ELF-1 (cell line): ENCODE measurements at regions not wholly inside any gene's neighbourhood (a gene's known extent, or its start where the extent isn't known, plus 50 kb on each side); places are given as distances from the start of the nearest gene placed in this dataset.

Experiments
- DNase-seq: peaks from one replicate; pipeline ENCODE4 v3.0.0-alpha.2; 2016; ENCODE audit warnings: low read depth, low spot score

DNA sequence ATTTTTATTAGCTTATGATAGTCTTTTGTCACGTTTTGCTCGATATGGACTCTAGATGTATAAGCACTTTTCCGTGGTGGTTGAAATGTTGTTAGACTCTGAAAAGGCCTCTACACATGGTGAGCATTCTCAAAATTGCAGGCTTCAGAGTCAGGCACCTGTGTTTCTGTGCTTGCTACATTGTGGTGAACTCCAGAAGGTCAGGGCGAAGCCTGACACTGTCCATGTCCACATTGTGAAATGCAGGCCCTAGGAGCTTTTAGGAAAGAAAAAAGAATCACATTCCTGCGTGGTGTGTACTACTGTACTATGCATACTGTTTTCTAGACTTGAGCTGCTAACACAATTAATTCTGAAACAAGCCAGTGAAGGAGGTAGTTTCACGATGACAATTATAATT, 86.3 kb downstream of the HS3ST1 start:
- no peak for DNase-seq

DNA sequence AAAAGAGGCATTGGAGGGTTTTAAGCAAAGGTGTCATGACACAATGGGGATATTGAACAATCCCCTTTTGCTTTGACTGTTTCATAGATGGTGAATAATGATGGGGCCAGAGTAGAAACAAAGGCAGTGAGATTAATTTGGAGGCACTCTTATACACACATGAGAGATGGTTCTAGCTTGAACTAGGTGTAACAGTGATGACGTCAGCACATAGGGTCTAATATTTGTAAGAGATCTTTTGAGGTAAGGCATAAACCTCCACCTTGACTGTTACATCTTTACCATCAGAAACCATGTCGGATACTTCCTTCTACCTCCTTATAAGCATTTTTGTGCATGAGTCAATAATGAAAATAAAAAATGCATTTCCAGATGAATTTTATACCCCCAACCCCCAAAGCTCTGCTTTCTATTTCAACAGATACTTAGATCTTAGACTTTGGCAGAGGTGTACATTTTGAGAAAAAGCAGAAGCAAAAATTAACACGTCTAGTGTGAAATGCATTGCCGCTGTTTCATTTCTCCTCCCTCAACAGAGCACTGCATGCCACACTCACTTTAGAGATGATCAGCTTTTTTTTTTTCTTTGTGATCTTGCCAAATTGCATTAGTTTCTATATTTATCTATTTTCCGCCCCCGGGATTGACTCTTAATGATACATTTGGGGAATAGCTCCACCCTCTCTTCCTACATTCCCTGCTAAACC, 87.2 kb downstream of the HS3ST1 start:
- no peak for DNase-seq

DNA sequence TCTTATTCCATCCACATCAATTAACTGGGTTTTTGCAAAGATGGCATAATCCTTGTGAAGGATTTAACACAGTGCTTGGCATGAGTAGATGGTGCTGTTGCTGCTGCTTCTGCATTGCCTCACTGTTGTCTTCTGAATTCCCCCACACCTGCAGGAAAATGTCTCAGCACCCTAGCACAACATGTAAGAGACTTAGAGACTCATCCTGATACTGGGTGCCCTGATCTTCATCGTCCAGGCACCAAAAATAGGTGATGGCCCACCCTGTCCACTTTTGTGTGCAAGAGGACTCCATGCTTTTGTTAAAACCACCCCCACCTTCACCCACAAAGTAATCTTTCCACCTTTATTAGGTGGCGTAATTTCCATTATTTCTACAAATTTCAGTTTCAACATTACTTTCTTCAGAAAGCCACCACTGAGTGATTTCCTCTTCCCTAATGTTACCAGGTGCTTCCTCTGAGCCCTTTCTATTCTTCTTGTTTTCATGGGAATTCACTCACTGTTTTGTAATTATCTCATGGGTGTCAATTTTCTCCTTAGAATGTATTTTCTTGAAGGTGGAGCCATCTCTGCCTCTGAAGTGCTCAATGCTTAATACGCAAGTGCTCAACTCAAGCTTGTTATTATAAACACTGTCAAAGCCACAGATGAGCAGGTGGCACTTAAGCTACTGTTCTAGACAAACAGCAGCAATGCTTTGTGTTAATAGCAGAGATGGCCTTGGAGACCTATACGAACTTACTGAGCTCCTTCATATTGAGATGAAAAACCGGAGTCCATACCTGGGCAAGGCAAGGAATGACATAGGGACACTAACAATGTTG, 89.5 kb downstream of the HS3ST1 start:
- no peak for DNase-seq

DNA sequence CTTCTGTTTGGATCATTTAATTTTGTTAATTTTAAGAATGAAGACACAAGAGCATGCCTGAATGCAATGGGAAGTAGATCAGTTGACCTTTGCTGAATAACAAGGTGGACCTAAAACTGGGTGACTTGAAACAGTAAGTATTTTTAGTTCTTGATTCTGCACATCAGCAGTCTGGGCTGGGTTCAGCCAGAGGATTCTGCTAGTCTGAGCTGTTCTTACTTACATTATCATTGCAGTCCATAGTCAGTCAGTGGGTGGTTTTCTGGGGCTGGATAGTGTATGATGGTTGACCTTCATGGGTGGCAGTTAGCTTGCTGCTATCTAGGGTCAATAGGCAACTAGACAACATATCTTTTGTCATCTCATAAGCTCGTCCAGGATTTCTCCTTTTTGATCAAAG, 91.4 kb downstream of the HS3ST1 start:
- no peak for DNase-seq

DNA sequence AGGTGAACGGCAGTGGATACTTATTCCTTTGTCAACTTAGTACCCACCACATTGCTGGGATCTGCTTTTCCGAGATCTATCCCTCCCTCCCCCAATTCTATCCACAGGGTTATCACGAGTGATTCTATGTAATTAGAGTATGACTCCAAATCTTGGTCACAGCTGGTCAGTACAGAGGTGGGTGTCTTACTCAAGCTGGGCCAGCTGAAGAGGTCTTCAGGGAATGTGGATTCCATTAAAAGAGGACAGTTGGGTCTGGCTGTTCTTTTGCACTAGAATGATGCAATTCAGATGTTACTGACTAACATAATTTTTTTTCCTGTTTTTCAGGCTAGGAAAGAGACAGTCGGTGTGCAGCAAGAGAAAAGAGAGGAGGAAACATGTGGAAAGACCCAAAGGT, 92.3 kb downstream of the HS3ST1 start:
- no peak for DNase-seq

DNA sequence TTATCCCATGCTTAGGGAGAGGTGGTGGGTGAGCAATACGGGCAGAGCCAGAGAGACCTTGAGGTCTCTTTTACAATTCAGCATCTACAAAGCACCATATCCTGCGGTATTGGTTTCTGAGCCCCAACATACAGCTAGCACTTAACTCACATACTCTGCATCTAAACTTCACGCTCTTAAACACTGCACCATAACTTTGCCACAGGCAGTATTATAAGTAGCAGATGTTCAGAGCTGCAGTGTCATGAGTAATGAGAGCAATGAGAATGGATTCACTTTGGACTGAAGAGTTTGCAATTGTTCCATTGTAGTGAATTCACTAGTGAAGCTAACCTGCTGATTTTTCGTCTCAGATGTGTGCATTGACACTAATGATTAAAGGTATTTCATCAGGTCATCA, 93.8 kb downstream of the HS3ST1 start:
- DNase-seq = no peak

DNA sequence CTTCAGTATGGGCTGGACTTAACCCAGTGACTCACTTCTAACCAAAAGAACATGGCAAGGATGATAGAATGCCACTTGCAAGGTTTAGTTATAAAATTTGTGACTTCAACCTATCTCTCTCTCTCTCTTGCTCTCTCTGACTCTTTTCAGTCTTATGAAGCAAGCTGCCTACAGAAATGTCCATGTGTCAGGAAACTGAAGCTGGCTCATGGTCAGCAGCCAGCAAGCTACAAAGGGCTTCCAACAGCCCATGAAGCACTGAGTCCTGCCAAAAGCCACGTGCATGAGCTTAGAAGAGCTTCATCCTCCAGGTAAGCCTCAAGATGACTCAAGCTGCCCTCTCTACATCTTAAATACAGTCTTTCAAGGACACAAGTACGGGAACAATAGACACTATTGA, 100.3 kb downstream of the HS3ST1 start:
- no peak for DNase-seq

DNA sequence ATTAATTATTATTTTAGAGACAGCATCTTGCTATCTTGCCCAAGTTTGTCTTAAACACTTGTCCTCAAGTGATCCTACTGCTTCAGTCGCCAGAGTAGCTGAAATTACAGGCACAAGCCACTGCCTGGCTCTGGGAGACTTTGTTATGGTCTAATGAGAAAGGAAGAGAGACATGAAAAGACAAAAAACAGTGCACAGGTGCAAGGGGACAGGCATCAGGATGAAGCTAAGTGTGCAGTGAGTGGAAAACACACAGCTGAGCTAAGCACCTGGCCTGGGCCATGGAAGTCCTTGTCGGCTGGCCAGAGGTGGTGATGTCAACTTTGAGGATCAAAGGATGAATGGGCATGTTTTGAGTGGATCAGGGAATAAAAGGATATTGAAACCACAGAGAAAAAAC, 102.7 kb downstream of the HS3ST1 start:
- no peak for DNase-seq

DNA sequence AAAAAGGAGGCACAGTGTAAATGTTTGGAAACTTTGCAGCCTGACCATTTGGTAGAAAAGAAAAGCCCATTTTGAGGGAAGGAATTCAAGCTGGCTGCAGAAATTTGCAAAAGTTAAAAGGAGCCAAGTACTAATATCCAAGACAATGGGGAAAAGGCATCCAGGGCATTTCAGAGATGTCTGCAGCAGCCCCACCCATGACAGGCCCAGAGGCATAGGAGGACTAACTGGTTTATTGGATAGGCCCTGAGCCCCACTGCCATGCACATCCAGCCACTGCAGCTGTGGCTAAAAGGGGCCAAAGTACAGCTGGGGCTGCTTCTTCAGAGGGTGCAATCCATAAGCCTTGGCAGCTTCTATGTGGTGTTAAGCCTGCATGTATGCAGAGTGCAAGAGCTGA, 104.9 kb downstream of the HS3ST1 start:
- no peak for DNase-seq

DNA sequence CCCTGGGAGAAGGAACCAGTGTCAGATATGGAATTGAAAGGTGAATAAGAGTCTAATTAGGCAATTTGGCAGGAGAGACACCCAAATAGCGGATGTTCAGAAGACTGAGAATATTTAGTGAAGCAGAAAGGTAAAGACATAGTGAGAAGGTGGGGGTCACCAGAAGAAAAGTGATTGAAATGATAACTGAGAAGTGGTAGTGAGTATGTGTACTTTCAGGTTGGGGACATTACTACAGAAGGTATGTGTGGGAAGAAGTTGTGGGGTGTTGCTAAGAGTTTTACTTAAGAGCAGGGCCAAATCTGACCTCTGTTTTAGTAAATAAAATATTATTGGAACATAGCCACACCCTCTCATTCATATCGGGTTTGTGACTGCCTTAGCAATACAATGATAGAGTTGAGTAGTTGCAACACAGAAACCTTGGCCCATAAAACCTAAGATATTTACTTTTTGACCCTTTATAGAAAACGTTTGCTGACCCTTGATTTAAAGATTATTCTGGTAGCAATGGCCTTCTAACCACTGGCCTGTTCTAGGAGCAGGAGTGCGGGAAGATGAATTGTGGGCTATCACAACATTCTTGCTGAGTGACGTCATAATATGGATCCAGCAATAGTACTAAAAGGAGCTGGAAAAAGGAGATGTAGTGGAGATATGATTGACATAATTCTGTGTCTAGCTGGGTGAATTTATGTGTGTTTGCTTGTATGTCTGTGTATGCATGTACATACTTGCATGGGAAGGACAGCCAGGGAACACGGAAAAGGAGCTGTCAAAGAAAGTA, 115.3 kb downstream of the HS3ST1 start:
- no peak for DNase-seq

DNA sequence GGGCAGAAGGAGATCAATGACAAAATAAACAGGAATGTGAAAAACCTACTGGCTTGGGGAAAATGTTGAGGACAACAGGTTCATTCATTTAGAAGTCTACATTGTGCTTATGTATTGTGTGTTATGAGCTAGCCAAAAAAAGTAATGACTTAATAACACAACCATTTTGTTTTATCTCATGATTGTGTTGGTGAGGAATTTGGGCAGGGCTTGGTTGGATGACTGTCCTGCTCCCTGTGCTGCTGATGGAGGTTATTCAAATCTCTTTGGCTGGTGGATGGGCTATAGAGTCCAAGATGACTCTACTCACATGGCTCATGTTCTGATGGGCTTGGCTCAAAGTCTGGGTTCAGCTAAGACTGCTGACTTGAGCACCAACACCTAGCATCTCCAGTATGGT, 116.3 kb downstream of the HS3ST1 start:
- DNase-seq = no peak

DNA sequence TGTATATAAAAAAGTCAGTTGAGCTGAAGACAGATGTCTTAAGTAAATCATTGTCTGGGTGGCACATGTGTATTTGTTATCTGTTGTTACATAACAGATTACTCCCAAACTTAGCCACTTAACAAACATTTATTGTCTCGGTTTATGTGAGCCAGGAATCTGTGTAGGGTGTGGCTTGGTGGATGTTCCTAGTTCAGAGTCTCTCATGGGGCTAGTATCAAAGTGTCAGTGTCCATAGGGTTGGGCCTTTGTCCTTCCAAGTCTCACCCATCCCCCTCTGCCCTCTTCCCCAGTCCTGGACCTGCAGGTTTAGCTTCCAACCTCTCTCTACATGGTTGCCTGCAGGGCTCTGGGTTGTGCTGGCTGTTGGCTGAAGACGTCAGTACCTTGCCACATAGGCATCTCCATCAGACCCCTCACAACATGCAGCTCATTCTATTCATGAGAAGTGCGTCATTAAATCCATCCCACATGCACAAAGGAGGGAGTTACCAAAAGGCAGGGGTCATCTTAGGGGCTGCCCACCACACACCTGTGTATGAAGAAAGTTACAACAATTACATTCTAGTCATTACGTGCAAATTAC, 127.5 kb downstream of the HS3ST1 start:
- DNase-seq = peak; percentile 25

DNA sequence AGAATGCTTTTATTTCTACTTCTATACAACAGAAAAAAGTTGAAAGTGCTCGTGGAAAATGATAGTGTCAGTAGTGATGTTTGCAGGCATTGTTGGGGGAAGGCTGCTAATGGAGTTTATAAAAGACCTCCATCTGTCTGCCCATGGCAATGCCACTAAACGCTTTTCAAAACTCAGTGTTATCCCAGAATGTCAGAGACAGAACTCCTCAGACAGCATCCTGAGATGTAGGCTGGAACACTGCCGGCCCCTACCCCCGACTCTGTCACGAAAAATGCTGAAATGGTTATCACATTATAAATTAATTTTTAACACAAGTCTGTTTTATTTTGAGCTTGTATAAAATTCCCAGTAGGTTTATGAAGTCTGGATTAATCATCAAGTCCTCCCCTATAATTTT, 128.9 kb downstream of the HS3ST1 start:
- DNase-seq = no peak

DNA sequence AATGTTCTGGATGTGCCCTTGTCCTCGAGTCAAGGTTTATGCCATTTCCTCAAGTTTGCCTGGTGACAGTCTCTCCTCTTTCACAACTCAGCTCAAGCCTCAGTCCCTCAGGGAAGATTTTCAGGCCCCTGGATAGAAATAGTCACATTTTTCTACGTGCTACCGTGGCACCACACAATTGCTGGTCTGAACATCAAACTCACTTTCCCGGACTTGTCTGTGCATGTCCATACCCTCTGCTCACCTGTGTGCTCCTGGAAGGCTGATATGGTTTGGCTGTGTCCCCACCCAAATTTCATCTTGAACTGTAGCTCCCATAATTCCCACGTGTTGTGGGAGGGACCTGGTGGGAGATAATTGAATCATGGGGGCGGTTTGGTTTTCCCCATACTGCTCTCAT, 129.7 kb downstream of the HS3ST1 start:
- no peak for DNase-seq

DNA sequence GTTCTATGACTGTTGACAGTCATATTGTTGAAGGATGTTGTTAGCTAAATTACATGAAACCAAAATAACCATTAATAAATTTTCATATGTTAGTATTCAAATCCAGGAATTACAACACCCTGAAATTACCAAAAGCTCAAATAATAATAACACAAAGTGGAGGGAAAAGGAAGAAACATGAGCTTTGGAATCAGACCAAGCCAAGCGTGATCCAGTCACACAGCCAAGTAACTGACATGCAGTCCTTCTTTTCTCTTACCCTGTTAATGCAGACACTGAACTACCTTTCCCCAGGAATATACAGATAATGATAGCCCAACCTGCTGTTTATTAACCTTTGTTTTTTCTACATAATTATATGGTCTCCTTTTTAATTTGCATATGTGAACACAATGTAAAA, 130.2 kb downstream of the HS3ST1 start:
- DNase-seq = no peak

DNA sequence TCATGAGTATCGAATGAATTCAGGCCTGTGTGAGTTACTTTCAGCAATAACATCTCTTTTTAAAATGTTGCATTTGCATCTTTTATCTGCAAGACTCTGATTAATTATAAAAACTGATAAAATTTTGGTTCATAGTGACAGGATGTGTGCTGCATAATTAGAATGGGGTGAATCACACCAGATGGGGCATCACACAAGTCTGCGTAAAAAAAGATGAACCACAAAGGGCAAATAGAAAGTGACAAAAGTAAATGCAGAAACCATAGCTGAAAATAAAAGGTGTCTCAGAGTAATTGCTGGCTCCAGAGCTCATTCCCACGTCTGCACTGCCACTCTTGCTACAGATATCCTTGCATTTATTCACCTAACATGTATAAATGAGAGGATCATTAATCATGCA, 131.1 kb downstream of the HS3ST1 start:
- no peak for DNase-seq

DNA sequence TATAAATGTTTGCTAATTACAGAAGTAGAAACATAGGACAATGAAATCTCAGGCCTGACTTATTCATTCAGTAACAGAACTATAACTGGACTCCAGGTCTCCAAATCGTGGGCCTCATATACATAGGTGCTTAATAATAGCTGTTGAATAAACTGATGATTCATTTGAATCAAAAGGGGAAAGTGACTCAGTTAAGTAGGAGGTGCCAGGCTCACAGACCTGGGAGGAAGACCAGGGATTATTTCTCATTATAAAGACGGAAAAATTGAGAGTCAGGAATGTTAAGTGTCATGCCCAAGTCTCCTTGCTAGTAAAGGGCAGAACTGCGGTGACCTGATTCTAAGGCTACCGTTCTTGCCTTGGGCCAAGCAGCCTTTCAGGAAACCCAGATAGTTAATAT, 131.5 kb downstream of the HS3ST1 start:
- no peak for DNase-seq

DNA sequence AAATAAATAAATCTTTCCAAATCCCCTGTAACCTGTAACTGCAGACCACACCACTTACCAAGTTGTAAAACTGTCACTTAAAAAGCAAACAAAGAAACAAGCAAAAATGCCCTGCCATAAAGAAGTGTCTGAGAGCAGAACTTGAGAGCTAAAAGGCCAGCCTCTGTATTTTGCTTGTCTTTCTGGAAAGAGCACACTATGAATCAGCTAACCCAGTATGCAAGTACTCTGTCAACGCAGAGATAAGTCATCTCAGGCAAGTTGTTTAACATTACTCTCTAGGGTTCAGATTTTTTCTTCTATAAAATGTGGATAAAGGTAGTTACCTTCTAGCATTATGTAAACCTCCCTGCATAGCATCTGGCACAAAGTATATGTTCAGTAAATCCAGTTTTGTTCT, 134.8 kb downstream of the HS3ST1 start:
- DNase-seq = no peak

DNA sequence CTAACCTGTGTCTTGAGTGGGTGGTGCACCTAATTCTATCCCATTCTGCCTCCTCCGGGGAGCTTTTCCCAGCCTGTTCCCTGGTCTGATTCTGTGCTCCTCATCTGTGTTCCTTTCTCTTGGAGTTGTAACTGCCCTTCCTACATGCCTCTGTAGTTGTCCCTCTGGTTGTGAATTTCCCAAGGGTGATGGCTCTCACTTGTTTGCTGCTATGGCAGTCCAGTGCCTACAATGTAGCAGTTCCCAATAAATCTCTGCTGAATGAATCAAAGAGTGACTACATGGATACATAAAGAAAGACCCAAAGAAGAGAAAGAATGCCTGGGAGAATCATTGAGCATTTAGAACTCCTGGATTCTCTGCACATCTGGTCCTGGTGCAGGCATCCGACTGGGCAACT, 141.6 kb downstream of the HS3ST1 start:
- DNase-seq = no peak

DNA sequence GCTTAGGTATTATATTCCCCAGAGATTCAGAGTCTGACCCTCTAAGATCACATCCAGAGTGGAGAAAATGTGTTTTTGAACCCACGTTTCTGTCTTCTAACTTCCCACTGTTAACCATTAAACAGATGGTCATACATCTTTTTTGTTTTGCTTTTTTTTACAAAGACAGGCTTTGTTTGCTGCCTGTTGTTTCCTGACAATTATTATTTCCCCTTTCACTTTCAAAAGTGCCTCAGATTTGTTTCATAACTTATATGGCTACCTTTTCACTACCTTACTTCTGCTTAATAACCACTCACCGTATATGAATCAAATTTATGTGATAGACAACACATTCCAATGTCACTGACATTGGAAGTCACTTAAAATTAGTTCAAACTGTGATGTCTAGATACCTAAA, 142.2 kb downstream of the HS3ST1 start:
- no peak for DNase-seq

DNA sequence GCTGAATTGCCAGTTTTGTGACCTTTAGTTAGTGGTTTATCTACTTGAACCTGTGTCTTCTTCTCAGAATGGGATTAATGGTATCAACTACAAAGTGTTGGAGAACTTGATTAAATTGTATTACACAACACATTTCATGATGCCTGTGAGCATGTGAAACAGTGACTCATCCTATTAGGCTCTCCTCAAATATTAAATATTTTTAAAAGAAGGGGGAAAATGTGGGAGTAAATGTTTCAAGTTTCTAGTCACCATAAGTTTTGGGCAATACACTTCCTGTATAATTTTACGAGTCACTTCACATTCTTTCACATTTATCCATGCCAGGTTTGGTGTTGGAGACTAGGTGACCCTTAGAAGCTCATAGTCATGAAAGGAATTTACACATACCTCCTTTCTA, 147.0 kb downstream of the HS3ST1 start:
- DNase-seq = no peak

DNA sequence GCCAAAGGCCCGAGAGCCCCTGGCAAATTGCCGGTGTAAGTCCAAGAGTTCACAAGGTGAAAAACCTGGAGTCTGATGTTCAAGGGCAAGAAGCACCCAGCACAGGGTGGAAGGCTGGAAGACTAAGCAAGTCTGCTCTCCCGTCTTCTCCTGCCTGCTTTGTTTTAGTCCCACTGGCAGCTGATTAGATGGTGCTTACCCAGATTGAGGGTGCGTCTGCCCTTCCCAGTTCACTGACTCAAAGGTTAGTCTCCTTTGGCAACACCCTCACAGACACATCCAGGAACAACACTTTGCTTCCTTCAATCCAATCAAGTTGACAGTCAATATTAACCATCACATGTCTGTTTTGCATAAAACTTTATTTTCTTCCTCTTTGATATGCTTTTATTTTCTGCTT, 157.4 kb downstream of the HS3ST1 start:
- no peak for DNase-seq
